ENCODE measurements at regions not wholly inside any gene's neighbourhood (a gene's known extent, or its start where the extent isn't known, plus 50 kb on each side); places are given as distances from the start of the nearest gene placed in this dataset.

DNA sequence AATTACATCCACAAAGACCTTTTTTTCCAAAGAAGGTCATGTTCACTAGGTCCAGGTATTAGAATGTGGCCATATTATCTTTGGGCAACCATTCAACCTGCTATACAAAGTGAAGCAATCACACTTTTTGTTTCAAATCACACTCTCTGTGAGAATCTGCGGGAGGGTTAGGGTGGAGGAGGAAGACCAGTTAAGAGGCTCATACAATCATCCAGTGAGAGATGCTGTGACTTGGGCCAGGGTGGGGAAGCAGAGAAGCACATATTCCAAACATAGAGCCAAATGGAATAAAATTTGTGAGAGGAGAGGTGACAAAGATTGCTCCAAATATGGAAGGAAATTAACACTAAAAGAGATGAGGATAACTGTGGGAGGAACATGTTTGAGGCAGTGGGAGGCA, 351.6 kb downstream of the CYRIA start:
- Histone ChIP-seq H3K9me3 (ENCODE audit: control insufficient read depth in 4 of 4, low read length in 3 of 4) (no peaks in the 10 kb centered on the region), H3K27me3 (ENCODE audit: control insufficient read depth in 4 of 4, insufficient read depth in 4 of 4, low read length in 3 of 4) (no peaks in the 10 kb centered on the region), H3K36me3 (ENCODE audit: control insufficient read depth in 4 of 4, insufficient read depth in 3 of 4, low read depth in 1 of 4, low read length in 3 of 4) (no peaks in the 10 kb centered on the region), H3K4me1 (ENCODE audit: control insufficient read depth in 4 of 4, insufficient read depth in 4 of 4, low read length in 3 of 4) (peaks cover 0 to 4% (median 0%) of the 10 kb centered on the region in 4 donors), H3K9ac (ENCODE audit: low read depth in 1 of 2, low read length in 2 of 2) (no peak overlapping the region), H3K27ac (ENCODE audit: low read depth in 1 of 2, low read length in 2 of 2) (no peak overlapping the region), H3K4me3 (ENCODE audit: low read depth in 1 of 3, low read length in 3 of 3) (no peak overlapping the region)
- TF ChIP-seq JUND (IDR thresholded peaks at IDR 0.05) = no peak
- TF ChIP-seq, protein P1, sequence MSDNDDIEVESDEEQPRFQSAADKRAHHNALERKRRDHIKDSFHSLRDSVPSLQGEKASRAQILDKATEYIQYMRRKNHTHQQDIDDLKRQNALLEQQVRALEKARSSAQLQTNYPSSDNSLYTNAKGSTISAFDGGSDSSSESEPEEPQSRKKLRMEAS (IDR thresholded peaks at IDR 0.05) = no peak
- TF ChIP-seq, protein P2, sequence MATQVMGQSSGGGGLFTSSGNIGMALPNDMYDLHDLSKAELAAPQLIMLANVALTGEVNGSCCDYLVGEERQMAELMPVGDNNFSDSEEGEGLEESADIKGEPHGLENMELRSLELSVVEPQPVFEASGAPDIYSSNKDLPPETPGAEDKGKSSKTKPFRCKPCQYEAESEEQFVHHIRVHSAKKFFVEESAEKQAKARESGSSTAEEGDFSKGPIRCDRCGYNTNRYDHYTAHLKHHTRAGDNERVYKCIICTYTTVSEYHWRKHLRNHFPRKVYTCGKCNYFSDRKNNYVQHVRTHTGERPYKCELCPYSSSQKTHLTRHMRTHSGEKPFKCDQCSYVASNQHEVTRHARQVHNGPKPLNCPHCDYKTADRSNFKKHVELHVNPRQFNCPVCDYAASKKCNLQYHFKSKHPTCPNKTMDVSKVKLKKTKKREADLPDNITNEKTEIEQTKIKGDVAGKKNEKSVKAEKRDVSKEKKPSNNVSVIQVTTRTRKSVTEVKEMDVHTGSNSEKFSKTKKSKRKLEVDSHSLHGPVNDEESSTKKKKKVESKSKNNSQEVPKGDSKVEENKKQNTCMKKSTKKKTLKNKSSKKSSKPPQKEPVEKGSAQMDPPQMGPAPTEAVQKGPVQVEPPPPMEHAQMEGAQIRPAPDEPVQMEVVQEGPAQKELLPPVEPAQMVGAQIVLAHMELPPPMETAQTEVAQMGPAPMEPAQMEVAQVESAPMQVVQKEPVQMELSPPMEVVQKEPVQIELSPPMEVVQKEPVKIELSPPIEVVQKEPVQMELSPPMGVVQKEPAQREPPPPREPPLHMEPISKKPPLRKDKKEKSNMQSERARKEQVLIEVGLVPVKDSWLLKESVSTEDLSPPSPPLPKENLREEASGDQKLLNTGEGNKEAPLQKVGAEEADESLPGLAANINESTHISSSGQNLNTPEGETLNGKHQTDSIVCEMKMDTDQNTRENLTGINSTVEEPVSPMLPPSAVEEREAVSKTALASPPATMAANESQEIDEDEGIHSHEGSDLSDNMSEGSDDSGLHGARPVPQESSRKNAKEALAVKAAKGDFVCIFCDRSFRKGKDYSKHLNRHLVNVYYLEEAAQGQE (IDR thresholded peaks at IDR 0.05) = no peak
- no peak for TF ChIP-seq RAD21 (IDR thresholded peaks at IDR 0.05)
- no peak for TF ChIP-seq YY1 (IDR thresholded peaks at IDR 0.05)
- TF ChIP-seq, protein P3, sequence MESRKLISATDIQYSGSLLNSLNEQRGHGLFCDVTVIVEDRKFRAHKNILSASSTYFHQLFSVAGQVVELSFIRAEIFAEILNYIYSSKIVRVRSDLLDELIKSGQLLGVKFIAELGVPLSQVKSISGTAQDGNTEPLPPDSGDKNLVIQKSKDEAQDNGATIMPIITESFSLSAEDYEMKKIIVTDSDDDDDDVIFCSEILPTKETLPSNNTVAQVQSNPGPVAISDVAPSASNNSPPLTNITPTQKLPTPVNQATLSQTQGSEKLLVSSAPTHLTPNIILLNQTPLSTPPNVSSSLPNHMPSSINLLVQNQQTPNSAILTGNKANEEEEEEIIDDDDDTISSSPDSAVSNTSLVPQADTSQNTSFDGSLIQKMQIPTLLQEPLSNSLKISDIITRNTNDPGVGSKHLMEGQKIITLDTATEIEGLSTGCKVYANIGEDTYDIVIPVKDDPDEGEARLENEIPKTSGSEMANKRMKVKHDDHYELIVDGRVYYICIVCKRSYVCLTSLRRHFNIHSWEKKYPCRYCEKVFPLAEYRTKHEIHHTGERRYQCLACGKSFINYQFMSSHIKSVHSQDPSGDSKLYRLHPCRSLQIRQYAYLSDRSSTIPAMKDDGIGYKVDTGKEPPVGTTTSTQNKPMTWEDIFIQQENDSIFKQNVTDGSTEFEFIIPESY (IDR thresholded peaks at IDR 0.05) = no peak
- TF ChIP-seq HNF4A (conservative IDR thresholded peaks at IDR 0.05) = no peak
- no peak for TF ChIP-seq EGR1 (IDR thresholded peaks at IDR 0.05; ENCODE audit: low read depth in 2 of 2)
- TF ChIP-seq FOXA2 (IDR thresholded peaks at IDR 0.05) = no peak
- 86% methylated on average over 1 of the region's 1 CpG for WGBS
- DNase-seq (ENCODE audit: low spot score) = no peak

- Histone ChIP-seq H3K9ac (ENCODE audit: low read depth in 1 of 2, low read length in 2 of 2) (no peak overlapping the region), H3K36me3 (ENCODE audit: control insufficient read depth in 4 of 4, insufficient read depth in 3 of 4, low read depth in 1 of 4, low read length in 3 of 4) (no peaks in the 10 kb centered on the region), H3K4me3 (ENCODE audit: low read depth in 1 of 3, low read length in 3 of 3) (no peak overlapping the region), H3K9me3 (ENCODE audit: control insufficient read depth in 4 of 4, low read length in 3 of 4) (no peaks in the 10 kb centered on the region), H3K27ac (ENCODE audit: low read depth in 1 of 2, low read length in 2 of 2) (no peak overlapping the region), H3K27me3 (ENCODE audit: control insufficient read depth in 4 of 4, insufficient read depth in 4 of 4, low read length in 3 of 4) (no peaks in the 10 kb centered on the region), H3K4me1 (ENCODE audit: control insufficient read depth in 4 of 4, insufficient read depth in 4 of 4, low read length in 3 of 4) (peaks cover 0 to 4% (median 0%) of the 10 kb centered on the region in 4 donors)
- TF ChIP-seq CTCF (IDR thresholded peaks at IDR 0.05; ENCODE audit: low read depth, low read length, missing input control) (no peak), RAD21 (IDR thresholded peaks at IDR 0.05) (no peak), EGR1 (IDR thresholded peaks at IDR 0.05; ENCODE audit: low read depth in 2 of 2) (no peak), SP1 (IDR thresholded peaks at IDR 0.05) (no peak)
- 92% methylated on average over 9 of the region's 9 CpGs for WGBS
- no peak for DNase-seq (ENCODE audit: low spot score)
Measured at GRCh38 chr2:16313235-16313975, 352.2 kb downstream of the CYRIA start.
